ENCODE measurements at regions not wholly inside any gene's neighbourhood (a gene's known extent, or its start where the extent isn't known, plus 50 kb on each side); places are given as distances from the start of the nearest gene placed in this dataset.

DNA sequence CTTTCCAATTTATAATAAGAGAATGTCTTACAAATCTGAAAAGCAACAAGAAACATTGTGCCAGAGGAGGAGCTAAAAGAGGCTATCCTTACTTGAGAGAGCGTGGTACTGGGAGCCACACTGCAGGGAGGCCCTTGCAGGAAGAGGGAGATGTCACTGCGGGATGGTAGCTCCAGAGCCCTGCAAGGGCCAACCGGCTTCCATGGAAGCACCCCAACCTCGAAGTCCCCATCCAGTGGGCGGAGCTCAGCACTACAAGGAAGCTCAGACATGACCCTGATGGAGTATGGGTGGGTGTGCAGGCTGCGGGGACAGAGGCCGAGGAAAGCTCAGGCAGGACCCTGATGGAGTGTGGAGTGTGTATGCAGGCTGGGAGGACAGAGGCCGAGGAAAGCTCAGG, 57.8 kb upstream of the RPS6KA2 start:
- peaks cover 0 to 5% (median 4%) of the 10 kb centered on the region in 7 donors for H3K9me3 Mint-ChIP-seq
- H3K27me3 Mint-ChIP-seq (ENCODE audit: low read depth in 3 of 3) = peaks cover 0 to 2% (median 1%) of the 10 kb centered on the region in 3 donors
- peak overlapping the region in 1 of 7 donors; percentile 28 for H3K27ac Mint-ChIP-seq
- 89% methylated on average over 7 of the region's 8 CpGs for WGBS (ENCODE audit: insufficient coverage)
- TF ChIP-seq, protein P1, sequence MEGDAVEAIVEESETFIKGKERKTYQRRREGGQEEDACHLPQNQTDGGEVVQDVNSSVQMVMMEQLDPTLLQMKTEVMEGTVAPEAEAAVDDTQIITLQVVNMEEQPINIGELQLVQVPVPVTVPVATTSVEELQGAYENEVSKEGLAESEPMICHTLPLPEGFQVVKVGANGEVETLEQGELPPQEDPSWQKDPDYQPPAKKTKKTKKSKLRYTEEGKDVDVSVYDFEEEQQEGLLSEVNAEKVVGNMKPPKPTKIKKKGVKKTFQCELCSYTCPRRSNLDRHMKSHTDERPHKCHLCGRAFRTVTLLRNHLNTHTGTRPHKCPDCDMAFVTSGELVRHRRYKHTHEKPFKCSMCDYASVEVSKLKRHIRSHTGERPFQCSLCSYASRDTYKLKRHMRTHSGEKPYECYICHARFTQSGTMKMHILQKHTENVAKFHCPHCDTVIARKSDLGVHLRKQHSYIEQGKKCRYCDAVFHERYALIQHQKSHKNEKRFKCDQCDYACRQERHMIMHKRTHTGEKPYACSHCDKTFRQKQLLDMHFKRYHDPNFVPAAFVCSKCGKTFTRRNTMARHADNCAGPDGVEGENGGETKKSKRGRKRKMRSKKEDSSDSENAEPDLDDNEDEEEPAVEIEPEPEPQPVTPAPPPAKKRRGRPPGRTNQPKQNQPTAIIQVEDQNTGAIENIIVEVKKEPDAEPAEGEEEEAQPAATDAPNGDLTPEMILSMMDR (IDR thresholded peaks at IDR 0.05) = no peak
- no peaks in the 10 kb centered on the region for H4K20me1 ChIP-seq (ENCODE audit: insufficient read depth, low read length)
- no peak overlapping the region for H3K4me2 ChIP-seq (replicated peaks; ENCODE audit: extremely low read depth, low read length, poor library complexity, severe bottlenecking)
- H3K4me1 Mint-ChIP-seq = peaks cover 3% of the 10 kb centered on the region
- H3K27ac ChIP-seq (ENCODE audit: low read depth in 1 of 2, low read length in 2 of 2) = no peak overlapping the region
- H3K4me1 ChIP-seq (ENCODE audit: control insufficient read depth in 1 of 2, insufficient read depth in 2 of 2, low read length in 2 of 2) = no peaks in the 10 kb centered on the region
- no peaks in the 10 kb centered on the region for H3K36me3 ChIP-seq (replicated peaks in 1 of 2; ENCODE audit: control insufficient read depth in 1 of 2, insufficient read depth in 2 of 2, low read length in 2 of 2)
- no peak overlapping the region for H3K9ac ChIP-seq (ENCODE audit: insufficient read depth, low read length, poor library complexity, severe bottlenecking)
- no peak overlapping the region for H3K4me3 Mint-ChIP-seq
- H2AFZ ChIP-seq (ENCODE audit: insufficient read depth, low read depth, low read length, poor library complexity, severe bottlenecking) = no peak overlapping the region
- no peaks in the 10 kb centered on the region for H3K79me2 ChIP-seq (ENCODE audit: insufficient read depth, low read length)
- H3K36me3 Mint-ChIP-seq = no peaks in the 10 kb centered on the region
- no peaks in the 10 kb centered on the region for H3K27me3 ChIP-seq (ENCODE audit: control insufficient read depth in 2 of 2, insufficient read depth in 2 of 2, low read length in 2 of 2)
- intact Hi-C loops (cut with micrococcal nuclease) = no loop called here
- no peak for DNase-seq
- no peak overlapping the region for H3K4me3 ChIP-seq (replicated peaks in 1 of 3; ENCODE audit: low read depth in 2 of 3, low read length in 3 of 3)
- peaks cover 0 to 4% of the 10 kb centered on the region in 2 donors for H3K9me3 ChIP-seq (replicated peaks in 1 of 2; ENCODE audit: control insufficient read depth in 1 of 2, insufficient read depth in 1 of 2, low read length in 2 of 2)

DNA sequence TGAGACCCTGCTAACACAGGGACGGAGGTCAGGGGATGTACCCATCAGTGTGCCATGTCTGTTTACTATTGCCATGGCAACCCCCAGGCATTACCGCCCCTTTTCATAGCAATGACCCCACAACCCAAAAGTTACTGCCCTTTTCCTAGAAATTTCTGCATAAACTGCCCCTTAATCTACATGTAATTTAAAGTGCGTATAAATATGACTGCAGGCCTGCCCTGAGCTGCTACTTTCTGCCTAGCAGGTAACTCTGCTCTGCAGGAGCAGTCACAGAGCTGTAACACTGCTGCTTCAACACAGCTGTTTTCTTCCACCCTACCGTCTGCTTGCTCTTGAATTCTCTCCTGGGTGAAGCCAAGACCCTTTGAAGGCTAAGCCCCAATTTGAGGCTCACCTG, 57.1 kb upstream of the RPS6KA2 start:
- Histone ChIP-seq H3K4me3 (replicated peaks in 1 of 3; ENCODE audit: low read depth in 2 of 3, low read length in 3 of 3) (no peak overlapping the region), H4K20me1 (ENCODE audit: insufficient read depth, low read length) (no peaks in the 10 kb centered on the region), H3K27ac (ENCODE audit: low read depth in 1 of 2, low read length in 2 of 2) (no peak overlapping the region), H3K36me3 (replicated peaks in 1 of 2; ENCODE audit: control insufficient read depth in 1 of 2, insufficient read depth in 2 of 2, low read length in 2 of 2) (no peaks in the 10 kb centered on the region), H3K9ac (ENCODE audit: insufficient read depth, low read length, poor library complexity, severe bottlenecking) (no peak overlapping the region), H3K4me2 (replicated peaks; ENCODE audit: extremely low read depth, low read length, poor library complexity, severe bottlenecking) (no peak overlapping the region), H3K27me3 (ENCODE audit: control insufficient read depth in 2 of 2, insufficient read depth in 2 of 2, low read length in 2 of 2) (no peaks in the 10 kb centered on the region), H3K9me3 (replicated peaks in 1 of 2; ENCODE audit: control insufficient read depth in 1 of 2, insufficient read depth in 1 of 2, low read length in 2 of 2) (peaks cover 0 to 7% of the 10 kb centered on the region in 2 donors), H3K4me1 (ENCODE audit: control insufficient read depth in 1 of 2, insufficient read depth in 2 of 2, low read length in 2 of 2) (no peaks in the 10 kb centered on the region), H2AFZ (ENCODE audit: insufficient read depth, low read depth, low read length, poor library complexity, severe bottlenecking) (no peak overlapping the region), H3K79me2 (ENCODE audit: insufficient read depth, low read length) (no peaks in the 10 kb centered on the region)
- peak overlapping the region in 1 of 7 donors; percentile 33 for H3K27ac Mint-ChIP-seq
- H3K4me3 Mint-ChIP-seq = no peak overlapping the region
- H3K9me3 Mint-ChIP-seq = peaks cover 0 to 9% (median 5%) of the 10 kb centered on the region in 7 donors
- no peak for DNase-seq
- intact Hi-C loops (cut with micrococcal nuclease) = no loop called here
- TF ChIP-seq, protein P1 (IDR thresholded peaks at IDR 0.05) = no peak
- H3K27me3 Mint-ChIP-seq (ENCODE audit: low read depth in 3 of 3) = peaks cover 0 to 2% (median 1%) of the 10 kb centered on the region in 3 donors
- peaks cover 3% of the 10 kb centered on the region for H3K4me1 Mint-ChIP-seq
- WGBS (ENCODE audit: insufficient coverage) = 94% methylated on average over 4 of the region's 4 CpGs
- H3K36me3 Mint-ChIP-seq = no peaks in the 10 kb centered on the region
